PC-3 (cell line): ENCODE measurements at regions not wholly inside any gene's neighbourhood (a gene's known extent, or its start where the extent isn't known, plus 50 kb on each side); places are given as distances from the start of the nearest gene placed in this dataset.
A peak's percentile ranks its signal among the peaks of the same experiment; 100 is the strongest.
"Not testable (repeated sequence)": the region's sequence is repeated elsewhere in the genome, so short reads cannot be mapped to it uniquely, and the experiment has no call there.

Source experiments
- ATAC-seq: fragments of 200-7000 bp; cut with Tn5 transposase; 2 replicates; pipeline ENCODE4 v1.9.1; 2020; ENCODE audit warnings: mild to moderate bottlenecking, moderate library complexity
- BruUV-seq: library from RNA; stranded (reverse); fragments of 400-500 nt; replicated peaks from 2 replicates; lab custom pipeline; 2021; lab: Mats Ljungman, UMichigan
- CTCF ChIA-PET: fragments of 300-600 bp; sonication (Branson Sonifier 250); formaldehyde crosslinking; loops from one replicate; lab custom pipeline; 2022; ENCODE audit warnings: antibody characterized with exemption; lab: Charles Lee
- POLR2A ChIA-PET: fragments of 300-600 bp; sonication (Branson Sonifier 250); formaldehyde crosslinking; loops from one replicate; lab custom pipeline; 2022; ENCODE audit warnings: antibody characterized with exemption; ENCODE audit not compliant: unreplicated experiment; lab: Charles Lee
- DNase-seq: peaks from one replicate; pipeline ENCODE4 v3.0.0-alpha.2; 2015
- H2AFZ ChIP-seq: fragments of 300-600 bp; sonication (generic); 2 replicates; pipeline ENCODE4 v1.6.0; 2016; ENCODE audit warnings: antibody characterized with exemption, low read length
- H3F3A ChIP-seq: fragments of 300-600 bp; sonication (generic); one replicate; pipeline ENCODE4 v1.6.0; 2017; ENCODE audit warnings: antibody characterized with exemption, low read length, control low read depth, mild to moderate bottlenecking; ENCODE audit not compliant: unreplicated experiment
- H3K27ac ChIP-seq: fragments of 300-600 bp; sonication (generic); 2 replicates; pipeline ENCODE4 v1.5.1; 2016; ENCODE audit warnings: mild to moderate bottlenecking, low read length
- H3K27me3 ChIP-seq: fragments of 300-600 bp; sonication (generic); 2 replicates; pipeline ENCODE4 v1.6.1; 2016; ENCODE audit warnings: low read length, mixed read lengths
- H3K36me3 ChIP-seq: fragments of 300-600 bp; sonication (generic); 2 replicates; pipeline ENCODE4 v1.6.1; 2016; ENCODE audit warnings: low read depth, mixed run types, low read length, mixed read lengths
- H3K4me1 ChIP-seq: fragments of 300-600 bp; sonication (generic); 2 replicates; pipeline ENCODE4 v1.5.1; 2016; ENCODE audit warnings: low read length; ENCODE audit not compliant: insufficient read depth
- H3K4me2 ChIP-seq: fragments of 300-600 bp; sonication (generic); 2 replicates; pipeline ENCODE4 v1.6.0; 2016; ENCODE audit warnings: low read length
- H3K4me3 ChIP-seq: fragments of 300-600 bp; sonication (generic); 2 replicates; pipeline ENCODE4 v1.5.1; 2016; ENCODE audit warnings: mild to moderate bottlenecking, low read length, mixed read lengths
- H3K79me2 ChIP-seq: fragments of 300-600 bp; sonication (generic); 2 replicates; pipeline ENCODE4 v1.6.1; 2017; ENCODE audit warnings: low read length, mixed read lengths
- H3K9ac ChIP-seq: fragments of 300-600 bp; sonication (generic); 2 replicates; pipeline ENCODE4 v1.6.0; 2016; ENCODE audit warnings: mild to moderate bottlenecking, low read length
- H3K9me2 ChIP-seq: fragments of 300-600 bp; sonication (generic); replicated peaks from 2 replicates; pipeline ENCODE4 v1.6.1; 2016; ENCODE audit warnings: mixed run types, low read length, mixed read lengths
- H3K9me3 ChIP-seq: fragments of 300-600 bp; sonication (generic); 2 replicates; pipeline ENCODE4 v1.6.1; 2016; ENCODE audit warnings: low read length, mixed read lengths
- H4K20me1 ChIP-seq: fragments of 300-600 bp; sonication (generic); 2 replicates; pipeline ENCODE4 v1.6.1; 2016; ENCODE audit warnings: low read length, mixed read lengths
- CTCF ChIP-seq: fragments of 300-600 bp; sonication (generic); conservative IDR thresholded peaks from 2 replicates; pipeline ENCODE4 v1.5.1; 2017; ENCODE audit warnings: antibody characterized with exemption, low read depth, mild to moderate bottlenecking, low read length
- EZH2 ChIP-seq: fragments of 300-600 bp; sonication (generic); IDR thresholded peaks from one replicate; pipeline ENCODE4 v1.6.1; 2017; ENCODE audit warnings: antibody characterized with exemption, mild to moderate bottlenecking, low read length; ENCODE audit not compliant: unreplicated experiment
- EZH2phosphoT487 ChIP-seq: fragments of 300-600 bp; sonication (generic); IDR thresholded peaks from 2 replicates; pipeline ENCODE4 v1.6.1; 2018; ENCODE audit warnings: mild to moderate bottlenecking, antibody characterized with exemption, low read length, borderline replicate concordance
- intact Hi-C: fragments of 100-400 bp; cut with micrococcal nuclease; formaldehyde crosslinking; loops from 2 replicates; pipeline ENCODE4 v1.9.0; 2023

DNA sequence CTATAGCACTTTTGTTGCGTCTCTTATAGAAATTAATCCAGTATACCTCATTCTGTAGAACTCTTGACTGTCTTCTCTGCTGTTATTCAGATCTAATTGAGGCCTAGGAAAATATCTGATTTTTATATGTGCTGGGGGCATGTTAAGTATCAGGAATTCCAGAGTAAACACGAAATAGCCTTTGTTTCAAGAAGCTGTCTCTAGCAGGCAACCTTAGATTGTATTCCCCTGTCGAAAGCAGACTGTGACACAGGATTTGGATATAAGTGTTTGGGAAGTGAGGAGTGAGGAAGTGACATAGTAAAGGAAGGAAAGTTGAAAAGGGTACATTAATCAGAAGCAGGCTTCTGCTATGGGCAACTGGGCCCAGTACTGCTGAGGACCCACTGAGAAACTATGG is 72.1 kb upstream of the RASA1 start:
- Histone ChIP-seq H3F3A (no peaks in the 10 kb centered on the region), H3K4me1 (peaks cover 27% of the 10 kb centered on the region), H3K27ac (peak overlapping the region; percentile 24; the same call in 1 of the 2 replicates), H4K20me1 (no peaks in the 10 kb centered on the region), H3K9me2 (no peaks in the 10 kb centered on the region), H3K9me3 (no peaks in the 10 kb centered on the region), H2AFZ (peak overlapping the region; percentile 56), H3K27me3 (no peaks in the 10 kb centered on the region), H3K36me3 (no peaks in the 10 kb centered on the region), H3K79me2 (no peaks in the 10 kb centered on the region), H3K4me3 (no peak overlapping the region), H3K4me2 (peak overlapping the region; percentile 52), H3K9ac (no peak overlapping the region)
- no TSS peak for BruUV-seq
- DNase-seq (no peak), ATAC-seq (peak; percentile 8; the same call in 1 of the 2 replicates)
- TF ChIP-seq EZH2phosphoT487 (no peak), EZH2 (no peak), CTCF (no peak)
- intact Hi-C loops = loop anchor here (5.0 kb wide), 1 partner anchor 72 kb away; the partner anchor contains the start of gene RASA1
- CTCF ChIA-PET = no interaction called here
- POLR2A ChIA-PET = interaction anchor here (0.5 to 0.7 kb wide), 3 partner anchors 72 to 121 kb away, joined by 6 to 11 read pairs (median 7); partner anchors contain the start of gene RASA1

- TF ChIP-seq EZH2 (no peak), EZH2phosphoT487 (no peak), CTCF (no peak)
- no TSS peak for BruUV-seq
- Histone ChIP-seq H3K4me2 (no peak overlapping the region), H3K36me3 (no peaks in the 10 kb centered on the region), H3K9ac (no peak overlapping the region), H3F3A (no peaks in the 10 kb centered on the region), H3K4me3 (no peak overlapping the region), H3K9me3 (no peaks in the 10 kb centered on the region), H4K20me1 (no peaks in the 10 kb centered on the region), H3K27ac (no peak overlapping the region), H2AFZ (no peak overlapping the region), H3K9me2 (no peaks in the 10 kb centered on the region), H3K4me1 (peaks cover 24% of the 10 kb centered on the region), H3K79me2 (no peaks in the 10 kb centered on the region), H3K27me3 (no peaks in the 10 kb centered on the region)
- DNase-seq (no peak), ATAC-seq (no peak)
- ChIA-PET POLR2A (no interaction called here), CTCF (no interaction called here)
- intact Hi-C loops = loop anchor here (5.0 kb wide), 1 partner anchor 69 kb away; the partner anchor contains the start of gene RASA1
These were observed 69.7 kb upstream of the RASA1 start for GRCh38 chr5:87198010-87198409.

DNA sequence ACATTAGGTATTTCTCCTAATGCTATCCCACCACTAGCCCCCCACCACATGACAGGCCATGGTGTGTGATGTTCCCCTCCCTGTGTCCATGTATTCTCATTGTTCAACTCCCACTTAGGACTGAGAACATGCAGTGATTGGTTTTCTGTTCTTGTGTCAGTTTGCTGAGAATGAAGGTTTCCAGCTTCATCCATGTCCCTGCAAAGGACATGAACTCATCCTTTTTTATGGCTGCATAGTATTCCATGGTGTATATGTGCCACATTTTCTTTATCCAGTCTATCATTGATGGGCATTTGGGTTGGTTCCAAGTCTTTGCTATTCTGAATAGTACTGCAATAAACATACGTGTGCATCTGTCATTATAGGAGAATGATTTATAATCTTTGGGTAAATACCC is 68.4 kb upstream of the RASA1 start:
- H3K79me2 ChIP-seq, POLR2A ChIA-PET: not testable (repeated sequence)

GRCh38 chr5:87199704-87200103 is 68.0 kb upstream of the RASA1 start:
- POLR2A ChIA-PET, H3F3A ChIP-seq, H3K36me3 ChIP-seq, H3K27me3 ChIP-seq, H4K20me1 ChIP-seq, H3K79me2 ChIP-seq, ATAC-seq, H2AFZ ChIP-seq, BruUV-seq, DNase-seq, H3K9me2 ChIP-seq, H3K4me3 ChIP-seq, H3K9me3 ChIP-seq, H3K9ac ChIP-seq, H3K27ac ChIP-seq, H3K4me2 ChIP-seq, CTCF ChIA-PET: not testable (repeated sequence)
- intact Hi-C loops = loop anchor here (5.0 kb wide), 1 partner anchor 68 kb away; the partner anchor contains the start of gene RASA1
- H3K4me1 ChIP-seq = peaks cover 14% of the 10 kb centered on the region

More for the DNA sequence above, 68.4 kb upstream of the RASA1 start:
- H3K27me3 ChIP-seq, H3K4me2 ChIP-seq, CTCF ChIA-PET, H3K9me2 ChIP-seq, H3K4me3 ChIP-seq, H3K27ac ChIP-seq, H3F3A ChIP-seq, ATAC-seq, H2AFZ ChIP-seq, H3K9me3 ChIP-seq, H3K9ac ChIP-seq, H3K36me3 ChIP-seq, BruUV-seq, DNase-seq, H4K20me1 ChIP-seq: not testable (repeated sequence)
- intact Hi-C loops = loop anchor here (5.0 kb wide), 1 partner anchor 68 kb away; the partner anchor contains the start of gene RASA1
- H3K4me1 ChIP-seq = peaks cover 19% of the 10 kb centered on the region
